A673 (cell line): ENCODE measurements at regions not wholly inside any gene's neighbourhood (a gene's known extent, or its start where the extent isn't known, plus 50 kb on each side); places are given as distances from the start of the nearest gene placed in this dataset.

Source experiments
- BruUV-seq: library from RNA; stranded (reverse); fragments of 400-500 nt; replicated peaks from 2 replicates; lab custom pipeline; 2021; lab: Mats Ljungman, UMichigan
- CTCF ChIA-PET: fragments of 300-600 bp; sonication (Branson Sonifier 250); formaldehyde crosslinking; loops from one replicate; lab custom pipeline; 2022; ENCODE audit warnings: antibody characterized with exemption; lab: Charles Lee
- POLR2A ChIA-PET: fragments of 300-600 bp; sonication (Branson Sonifier 250); formaldehyde crosslinking; loops from one replicate; lab custom pipeline; 2022; ENCODE audit warnings: antibody characterized with exemption; ENCODE audit not compliant: low non-redundant PET; lab: Charles Lee
- DNase-seq: peaks from one replicate; pipeline ENCODE4 v3.0.0-alpha.2; 2015; ENCODE audit warnings: low spot score
- H3K27ac ChIP-seq: fragments of 200-600 bp; sonication (generic); 2 replicates; pipeline ENCODE4 v1.5.1; 2016; ENCODE audit warnings: mixed run types, low read depth, mild to moderate bottlenecking, mixed read lengths, antibody characterized with exemption, low read length; ENCODE audit not compliant: poor library complexity, severe bottlenecking
- H3K27me3 ChIP-seq: fragments of 200-600 bp; sonication (generic); replicated peaks from 2 replicates; pipeline ENCODE4 v1.6.1; 2017; ENCODE audit warnings: mixed run types, low read depth, mild to moderate bottlenecking, mixed read lengths, antibody characterized with exemption, low read length; ENCODE audit not compliant: insufficient read depth, poor library complexity
- H3K36me3 ChIP-seq: fragments of 200-600 bp; sonication (generic); 2 replicates; pipeline ENCODE4 v1.6.1; 2016; ENCODE audit warnings: mixed run types, mild to moderate bottlenecking, mixed read lengths, antibody characterized with exemption, low read length; ENCODE audit not compliant: insufficient read depth, poor library complexity, severe bottlenecking
- H3K4me1 ChIP-seq: fragments of 200-600 bp; sonication (generic); 2 replicates; pipeline ENCODE4 v1.6.1; 2017; ENCODE audit warnings: mixed run types, mild to moderate bottlenecking, mixed read lengths, antibody characterized with exemption, low read length; ENCODE audit not compliant: insufficient read depth, poor library complexity, severe bottlenecking
- H3K4me3 ChIP-seq: fragments of 200-600 bp; sonication (generic); 2 replicates; pipeline ENCODE4 v1.5.1; 2016; ENCODE audit warnings: low read depth, mixed run types, mild to moderate bottlenecking, mixed read lengths, low read length; ENCODE audit not compliant: poor library complexity, severe bottlenecking
- H3K9me3 ChIP-seq: fragments of 200-600 bp; sonication (generic); 2 replicates; pipeline ENCODE4 v1.6.1; 2016; ENCODE audit warnings: mixed run types, low read depth, mild to moderate bottlenecking, mixed read lengths, antibody characterized with exemption, low read length; ENCODE audit not compliant: poor library complexity, severe bottlenecking
- EZH2 ChIP-seq: fragments of 200-600 bp; sonication (generic); IDR thresholded peaks from 2 replicates; pipeline ENCODE4 v1.6.1; 2017; ENCODE audit warnings: borderline replicate concordance, low read depth, mild to moderate bottlenecking, mixed read lengths, antibody characterized with exemption, low read length; ENCODE audit not compliant: poor library complexity, severe bottlenecking
- intact Hi-C: fragments of 100-400 bp; cut with micrococcal nuclease; formaldehyde crosslinking; loops from one replicate; pipeline ENCODE4 v1.10.0; 2022; ENCODE audit not compliant: unreplicated experiment
- TF ChIP-seq, protein P1 (sequence below): fragments of 300-800, 200-600 bp; sonication (generic); conservative IDR thresholded peaks from 2 replicates; pipeline ENCODE4 v1.5.1; 2017; ENCODE audit warnings: low read depth, mild to moderate bottlenecking, antibody characterized with exemption, low read length, moderate library complexity, mixed read lengths

GRCh38 chr1:66438501-66438900 is 95.5 kb upstream of the SGIP1 start:
- TF ChIP-seq EZH2, result no peak
- TF ChIP-seq, protein P1, sequence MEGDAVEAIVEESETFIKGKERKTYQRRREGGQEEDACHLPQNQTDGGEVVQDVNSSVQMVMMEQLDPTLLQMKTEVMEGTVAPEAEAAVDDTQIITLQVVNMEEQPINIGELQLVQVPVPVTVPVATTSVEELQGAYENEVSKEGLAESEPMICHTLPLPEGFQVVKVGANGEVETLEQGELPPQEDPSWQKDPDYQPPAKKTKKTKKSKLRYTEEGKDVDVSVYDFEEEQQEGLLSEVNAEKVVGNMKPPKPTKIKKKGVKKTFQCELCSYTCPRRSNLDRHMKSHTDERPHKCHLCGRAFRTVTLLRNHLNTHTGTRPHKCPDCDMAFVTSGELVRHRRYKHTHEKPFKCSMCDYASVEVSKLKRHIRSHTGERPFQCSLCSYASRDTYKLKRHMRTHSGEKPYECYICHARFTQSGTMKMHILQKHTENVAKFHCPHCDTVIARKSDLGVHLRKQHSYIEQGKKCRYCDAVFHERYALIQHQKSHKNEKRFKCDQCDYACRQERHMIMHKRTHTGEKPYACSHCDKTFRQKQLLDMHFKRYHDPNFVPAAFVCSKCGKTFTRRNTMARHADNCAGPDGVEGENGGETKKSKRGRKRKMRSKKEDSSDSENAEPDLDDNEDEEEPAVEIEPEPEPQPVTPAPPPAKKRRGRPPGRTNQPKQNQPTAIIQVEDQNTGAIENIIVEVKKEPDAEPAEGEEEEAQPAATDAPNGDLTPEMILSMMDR, result no peak
- H3K36me3 ChIP-seq, result no peaks in the 10 kb centered on the region
- DNase-seq, result no peak
- ChIA-PET POLR2A (no interaction called here), CTCF (no interaction called here)
- BruUV-seq, result no TSS peak
- no peak overlapping the region for H3K4me3 ChIP-seq
- intact Hi-C loops, result no loop called here
- peaks cover 6% of the 10 kb centered on the region for H3K4me1 ChIP-seq
- H3K27ac ChIP-seq, result no peak overlapping the region
- H3K9me3 ChIP-seq, result no peaks in the 10 kb centered on the region
- H3K27me3 ChIP-seq, result no peaks in the 10 kb centered on the region

DNA sequence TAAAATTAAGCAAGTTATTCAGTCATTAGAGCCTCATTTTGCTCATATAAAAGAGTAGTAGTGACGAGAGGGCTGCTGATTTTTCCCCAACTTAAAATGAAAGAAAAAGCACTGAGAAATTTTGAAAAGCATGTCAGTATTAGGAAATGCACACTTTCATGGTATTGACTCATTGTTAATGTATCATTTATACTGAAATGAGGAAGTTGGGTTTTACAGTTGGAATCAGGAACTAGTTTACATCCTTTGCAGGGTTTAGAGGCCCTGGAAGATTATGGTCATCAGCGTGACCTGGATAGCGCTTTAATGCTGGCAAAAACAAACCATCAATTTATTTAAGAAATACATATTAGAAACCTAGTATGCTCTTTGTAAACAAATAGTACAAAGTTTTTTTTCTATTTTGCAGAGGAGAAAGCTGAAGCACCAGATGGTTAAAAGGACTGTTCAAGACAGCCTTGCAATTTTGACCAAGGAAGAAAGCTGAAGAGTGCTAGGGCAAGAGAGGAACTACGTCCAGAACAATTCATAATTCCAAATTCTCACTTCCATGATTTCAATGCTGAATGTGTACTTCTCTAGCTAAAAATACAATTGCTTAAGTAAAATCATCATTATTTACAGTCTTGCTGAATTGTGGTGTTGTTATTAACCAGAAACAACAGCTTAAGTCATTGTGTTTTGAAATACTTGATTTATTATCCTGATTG is 94.8 kb upstream of the SGIP1 start:
- H3K9me3 ChIP-seq, result no peaks in the 10 kb centered on the region
- POLR2A ChIA-PET, result no interaction called here
- no peak overlapping the region for H3K4me3 ChIP-seq
- CTCF ChIA-PET, result interaction anchor here (0.5 kb wide), 1 partner anchor 603 kb away, joined by 3 read pairs; no protein-coding TSS in a partner anchor
- H3K27ac ChIP-seq, result no peak overlapping the region
- H3K27me3 ChIP-seq, result no peaks in the 10 kb centered on the region
- intact Hi-C loops, result no loop called here
- DNase-seq, result no peak
- BruUV-seq, result no TSS peak
- no peaks in the 10 kb centered on the region for H3K36me3 ChIP-seq
- TF ChIP-seq, protein P1, result no peak
- no peak for TF ChIP-seq EZH2
- H3K4me1 ChIP-seq, result no peaks in the 10 kb centered on the region

DNA sequence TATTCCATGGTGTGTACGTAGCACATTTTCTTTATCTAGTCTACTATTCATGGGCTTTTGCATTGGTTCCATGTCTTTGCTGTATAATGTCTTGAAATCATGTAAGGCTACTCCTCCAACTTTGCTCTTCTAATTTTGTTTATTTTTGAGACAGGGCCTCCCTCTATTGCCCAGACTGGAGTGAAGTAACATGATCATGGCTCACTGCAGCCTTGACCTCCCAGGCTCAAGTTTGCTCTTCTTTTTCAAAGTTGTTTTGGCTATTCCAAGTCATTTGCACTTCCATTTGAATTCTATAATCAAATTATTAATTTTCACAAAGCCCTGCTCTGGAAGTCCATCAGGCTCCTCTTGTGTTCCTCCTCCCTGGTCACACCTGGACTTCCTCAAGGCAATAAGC is 90.2 kb upstream of the SGIP1 start:
- Histone ChIP-seq H3K27ac (no peak overlapping the region), H3K27me3 (no peaks in the 10 kb centered on the region), H3K9me3 (no peaks in the 10 kb centered on the region), H3K4me1 (peaks cover 11% of the 10 kb centered on the region), H3K4me3 (no peak overlapping the region), H3K36me3 (no peaks in the 10 kb centered on the region)
- ChIA-PET POLR2A (no interaction called here), CTCF (interaction anchor here (0.7 kb wide), 1 partner anchor 201 kb away, joined by 3 read pairs; no protein-coding TSS in a partner anchor)
- no peak for TF ChIP-seq EZH2
- TF ChIP-seq, protein P1, result peak; percentile 23; the same call in 1 of the 2 replicates
- intact Hi-C loops, result loop anchor here (10.0 kb wide), 1 partner anchor 109 kb away; no protein-coding TSS in a partner anchor
- DNase-seq, result no peak
- no TSS peak for BruUV-seq
